ENCODE measurements at regions not wholly inside any gene's neighbourhood (a gene's known extent, or its start where the extent isn't known, plus 50 kb on each side); places are given as distances from the start of the nearest gene placed in this dataset.

- TF ChIP-seq CTCF (IDR thresholded peaks at IDR 0.05) (no peak), POLR2A (IDR thresholded peaks at IDR 0.05) (no peak)
Measured at GRCh38 chrX:140157143-140157542, 191.8 kb upstream of the CXorf66 start.

Data from adrenal gland (tissue), 5 donors.